ENCODE measurements at regions not wholly inside any gene's neighbourhood (a gene's known extent, or its start where the extent isn't known, plus 50 kb on each side); places are given as distances from the start of the nearest gene placed in this dataset.
A peak's percentile ranks its signal among the peaks of the same experiment; 100 is the strongest.

DNA sequence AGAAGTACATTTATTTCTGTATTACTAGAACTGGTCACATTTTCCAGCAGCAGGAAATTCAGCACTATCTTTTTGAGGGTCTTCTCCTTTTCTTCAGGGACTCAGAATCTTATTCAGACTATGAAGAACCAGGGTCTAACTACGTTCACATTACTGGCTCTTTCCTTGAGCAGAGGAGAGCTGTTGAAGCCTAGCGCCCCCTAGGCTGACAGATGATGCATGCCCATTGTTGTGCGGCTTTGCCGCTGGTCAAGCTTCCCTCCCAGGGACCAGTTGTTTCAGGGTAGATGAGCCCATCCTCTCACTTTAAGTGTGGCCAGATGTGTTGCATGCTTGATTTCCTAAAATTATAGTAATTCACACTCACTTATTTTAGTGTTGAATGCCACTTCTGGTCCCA is 168.2 kb upstream of the PDGFD start:
- H3K4me3 ChIP-seq = no peak overlapping the region
- WGBS, 10 experiments = 31 to 83% (median 54%) methylated on average over 1 to 4 of the region's 4 CpGs; no CpG with 5 or more reads in 4 of the 10 experiments
- no peak overlapping the region for H3K27ac ChIP-seq
- ATAC-seq (replicated peaks in 6 of 8) = no peak
- in situ Hi-C loops (cut with MboI; ENCODE audit: low pct_unique_long_range_greater_than_20kb in 2 of 9, low sequenced_read_pairs in 9 of 9, unreplicated experiment in 9 of 9) = no loop called here
- peaks cover 0 to 5% of the 10 kb centered on the region in 2 donors for H3K4me1 ChIP-seq (replicated peaks in 1 of 2)

DNA sequence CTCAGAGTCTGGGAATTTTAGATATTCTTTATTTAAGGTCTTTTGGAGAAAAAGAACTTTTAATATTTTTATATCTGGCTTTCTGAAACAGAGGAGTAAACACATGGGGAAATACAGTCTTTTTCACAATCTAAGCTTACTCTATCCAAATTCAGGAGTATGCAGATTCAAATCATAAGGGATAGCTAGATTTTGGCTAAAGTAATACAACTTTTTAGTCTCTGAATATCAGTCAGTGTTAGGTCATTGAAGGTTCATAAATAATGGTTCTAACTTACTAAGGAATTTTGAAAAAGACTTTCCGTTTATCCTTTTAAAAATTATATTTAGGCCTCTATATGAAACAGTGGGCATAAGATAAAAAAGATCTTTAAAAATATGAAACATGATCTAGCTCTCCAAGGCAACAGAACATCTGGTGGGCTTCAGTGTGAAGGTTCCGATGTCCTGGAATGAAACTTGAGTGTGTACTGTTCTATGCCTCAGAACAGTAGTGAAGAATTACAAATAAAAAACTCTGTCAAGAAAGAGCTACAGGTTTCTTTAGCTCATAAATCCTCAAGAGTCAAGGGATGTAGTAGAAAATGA is 165.2 kb upstream of the PDGFD start:
- H3K4me1 ChIP-seq (replicated peaks in 1 of 2) = peaks cover 0 to 2% of the 10 kb centered on the region in 2 donors
- no peak overlapping the region for H3K4me3 ChIP-seq
- in situ Hi-C loops (cut with MboI; ENCODE audit: low pct_unique_long_range_greater_than_20kb in 2 of 9, low sequenced_read_pairs in 9 of 9, unreplicated experiment in 9 of 9) = no loop called here
- 13 to 94% (median 80%) methylated on average over 1 to 2 of the region's 2 CpGs; no CpG with 5 or more reads in 1 of the 10 experiments for WGBS, 10 experiments
- ATAC-seq (replicated peaks in 6 of 8) = no peak
- H3K27ac ChIP-seq = no peak overlapping the region

DNA sequence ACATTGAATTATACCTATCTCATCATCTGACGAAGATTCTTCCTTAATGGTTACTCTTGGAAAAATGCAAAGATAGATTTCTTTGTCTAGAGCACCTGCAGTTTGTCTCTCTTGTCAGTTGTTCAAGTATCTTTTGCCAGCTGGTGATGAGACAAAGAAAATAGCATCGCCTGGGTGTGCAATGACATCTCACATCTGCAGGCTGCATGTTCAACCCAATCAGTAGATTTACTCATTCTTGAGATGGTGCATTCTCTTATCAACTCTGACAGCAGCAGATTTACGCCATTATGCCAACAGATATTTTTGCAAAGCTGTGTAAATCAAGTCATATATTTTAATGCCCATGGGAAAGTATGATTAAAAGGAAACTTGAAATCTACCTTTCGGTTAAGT is 164.6 kb upstream of the PDGFD start:
- Histone ChIP-seq H3K4me3 (no peak overlapping the region), H3K4me1 (replicated peaks in 1 of 2) (peaks cover 0 to 2% of the 10 kb centered on the region in 2 donors), H3K27ac (no peak overlapping the region)
- in situ Hi-C loops (cut with MboI; ENCODE audit: low pct_unique_long_range_greater_than_20kb in 2 of 9, low sequenced_read_pairs in 9 of 9, unreplicated experiment in 9 of 9) = no loop called here
- 39 to 100% (median 86%) methylated on average over 2 to 4 of the region's 4 CpGs for WGBS, 10 experiments
- ATAC-seq (replicated peaks in 6 of 8) = no peak

DNA sequence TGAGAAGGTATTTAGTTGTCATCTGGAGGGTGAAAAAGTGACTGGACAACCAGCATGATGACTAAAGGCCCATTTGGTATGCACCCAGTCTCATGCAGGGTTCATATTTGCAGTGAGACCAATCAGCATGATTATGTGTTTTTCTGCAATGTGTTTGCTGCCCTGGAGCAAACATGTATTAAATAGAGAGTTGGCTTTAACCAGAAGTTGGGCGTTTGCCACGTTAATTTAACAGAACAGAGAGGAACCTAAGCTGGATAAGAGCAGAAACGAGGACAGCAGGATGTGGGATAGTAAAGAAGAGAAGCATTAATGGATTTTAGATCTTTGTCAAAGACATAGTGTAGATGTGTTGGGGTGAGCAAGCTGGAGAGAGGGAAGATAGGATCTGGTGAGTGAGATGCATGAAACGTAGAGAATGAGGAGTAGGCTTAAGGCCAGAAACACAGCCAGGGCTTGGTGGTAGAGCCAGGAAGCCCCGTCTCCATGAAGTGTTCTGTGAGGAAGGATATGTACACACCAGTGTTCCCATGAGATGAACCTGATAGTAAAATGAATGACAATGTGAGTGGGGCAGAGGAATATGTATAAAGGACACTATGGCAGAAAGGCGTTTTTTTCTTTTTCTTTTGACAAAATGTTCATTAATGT is 164.0 kb upstream of the PDGFD start:
- in situ Hi-C loops (cut with MboI; ENCODE audit: low pct_unique_long_range_greater_than_20kb in 2 of 9, low sequenced_read_pairs in 9 of 9, unreplicated experiment in 9 of 9) = no loop called here
- 9 to 100% (median 80%) methylated on average over 1 to 5 of the region's 6 CpGs; no CpG with 5 or more reads in 1 of the 10 experiments for WGBS, 10 experiments
- Histone ChIP-seq H3K4me3 (no peak overlapping the region), H3K27ac (no peak overlapping the region), H3K4me1 (replicated peaks in 1 of 2) (peaks cover 0 to 2% of the 10 kb centered on the region in 2 donors)
- peak in 3 of 8 experiments; percentile 94 to 98 (median 98) for ATAC-seq (replicated peaks in 6 of 8)

DNA sequence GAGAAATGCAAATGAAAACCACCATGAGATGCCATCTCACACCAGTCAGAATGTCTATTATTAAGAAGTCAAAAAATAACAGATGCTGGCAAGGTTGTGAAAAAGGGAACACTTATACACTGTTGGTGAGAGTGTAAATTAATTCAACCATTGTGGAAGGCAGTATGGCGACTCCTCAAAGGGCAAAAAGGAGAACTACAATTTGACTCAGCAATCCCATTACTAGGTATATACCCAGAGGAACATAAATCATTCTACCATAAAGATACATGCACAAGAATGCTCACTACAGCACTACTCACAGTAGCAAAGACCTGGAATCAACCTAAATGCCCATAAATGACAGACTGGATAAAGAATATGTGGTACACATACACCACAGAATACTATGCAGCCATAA is 161.1 kb upstream of the PDGFD start:
- in situ Hi-C loops (cut with MboI; ENCODE audit: low pct_unique_long_range_greater_than_20kb in 2 of 9, low sequenced_read_pairs in 9 of 9, unreplicated experiment in 9 of 9) = no loop called here
- Histone ChIP-seq H3K27ac (no peak overlapping the region), H3K4me3 (no peak overlapping the region), H3K4me1 (replicated peaks in 1 of 2) (no peaks in the 10 kb centered on the region)
- WGBS, 10 experiments = 43 to 100% (median 88%) methylated on average over 1 of the region's 1 CpG; no CpG with 5 or more reads in 3 of the 10 experiments
- no peak for ATAC-seq (replicated peaks in 6 of 8)

DNA sequence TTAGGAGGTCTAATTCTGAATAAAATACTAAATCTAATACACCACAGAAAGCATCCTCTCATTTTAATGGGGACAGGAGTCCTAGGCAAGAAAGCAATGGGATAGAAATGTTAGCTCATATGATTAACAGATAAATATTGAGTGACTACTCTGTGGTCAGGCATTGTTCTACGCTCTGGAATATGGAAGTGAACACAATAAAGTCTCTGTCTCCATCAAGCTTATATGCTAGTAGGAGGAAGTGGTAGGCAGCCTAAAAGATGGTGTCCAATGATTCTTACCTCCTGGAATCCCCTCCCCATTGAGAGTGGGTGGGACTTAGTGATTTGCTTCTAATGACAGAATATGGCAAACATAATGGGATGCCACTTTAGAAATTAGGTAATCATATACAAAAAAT is 160.3 kb upstream of the PDGFD start:
- in situ Hi-C loops (cut with MboI; ENCODE audit: low pct_unique_long_range_greater_than_20kb in 2 of 9, low sequenced_read_pairs in 9 of 9, unreplicated experiment in 9 of 9) = no loop called here
- no peak overlapping the region for H3K4me3 ChIP-seq
- 0 to 100% (median 100%) methylated on average over 1 of the region's 1 CpG; no CpG with 5 or more reads in 4 of the 10 experiments for WGBS, 10 experiments
- no peak overlapping the region for H3K27ac ChIP-seq
- no peaks in the 10 kb centered on the region for H3K4me1 ChIP-seq (replicated peaks in 1 of 2)
- ATAC-seq (replicated peaks in 6 of 8) = no peak

DNA sequence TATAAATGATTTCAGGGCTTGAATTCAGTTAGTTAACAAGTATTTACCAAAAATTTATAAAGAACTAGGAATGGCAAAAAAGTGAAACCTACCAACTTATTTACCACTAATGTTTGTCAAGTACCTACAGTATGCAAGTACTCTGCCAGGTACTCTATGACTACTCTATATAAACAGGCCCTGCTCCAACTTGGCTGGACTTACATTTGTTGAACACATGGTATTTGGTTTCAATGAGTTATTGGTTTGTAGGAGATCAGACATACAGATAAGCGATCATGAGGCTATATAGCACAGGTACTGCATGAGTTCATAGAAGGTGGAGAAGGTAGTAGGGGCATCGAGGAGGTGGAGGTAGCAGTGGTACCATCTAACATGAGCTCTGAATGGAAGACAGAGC is 159.9 kb upstream of the PDGFD start:
- in situ Hi-C loops (cut with MboI; ENCODE audit: low pct_unique_long_range_greater_than_20kb in 2 of 9, low sequenced_read_pairs in 9 of 9, unreplicated experiment in 9 of 9) = no loop called here
- ATAC-seq (replicated peaks in 6 of 8) = no peak
- 0 to 100% (median 90%) methylated on average over 1 to 2 of the region's 2 CpGs; no CpG with 5 or more reads in 1 of the 10 experiments for WGBS, 10 experiments
- no peaks in the 10 kb centered on the region for H3K4me1 ChIP-seq (replicated peaks in 1 of 2)
- H3K27ac ChIP-seq = no peak overlapping the region
- H3K4me3 ChIP-seq = no peak overlapping the region

DNA sequence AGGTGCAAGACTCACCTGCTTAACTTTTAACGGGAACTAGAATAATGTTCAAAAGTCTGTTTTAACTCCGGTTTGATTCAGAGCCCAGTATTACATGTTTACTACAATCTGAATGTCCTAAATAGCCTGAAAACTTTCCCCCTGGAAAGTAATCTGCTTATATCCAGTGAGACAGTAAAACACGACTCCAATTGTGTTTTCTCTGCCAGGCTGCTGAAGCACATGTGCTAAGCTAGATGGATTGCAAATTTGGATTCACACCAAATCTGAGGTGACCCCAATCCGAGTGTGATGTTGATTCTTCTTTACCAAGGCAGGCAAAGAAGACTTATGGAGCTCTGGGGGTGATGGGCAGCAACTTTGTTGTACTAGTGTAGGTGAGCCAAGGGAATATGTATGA is 158.7 kb upstream of the PDGFD start:
- no peaks in the 10 kb centered on the region for H3K4me1 ChIP-seq (replicated peaks in 1 of 2)
- in situ Hi-C loops (cut with MboI; ENCODE audit: low pct_unique_long_range_greater_than_20kb in 2 of 9, low sequenced_read_pairs in 9 of 9, unreplicated experiment in 9 of 9) = no loop called here
- ATAC-seq (replicated peaks in 6 of 8) = no peak
- 20 to 96% (median 56%) methylated on average over 1 to 4 of the region's 4 CpGs; no CpG with 5 or more reads in 2 of the 10 experiments for whole genome bisulfite sequencing, 10 experiments
- H3K27ac ChIP-seq = no peak overlapping the region
- no peak overlapping the region for H3K4me3 ChIP-seq

DNA sequence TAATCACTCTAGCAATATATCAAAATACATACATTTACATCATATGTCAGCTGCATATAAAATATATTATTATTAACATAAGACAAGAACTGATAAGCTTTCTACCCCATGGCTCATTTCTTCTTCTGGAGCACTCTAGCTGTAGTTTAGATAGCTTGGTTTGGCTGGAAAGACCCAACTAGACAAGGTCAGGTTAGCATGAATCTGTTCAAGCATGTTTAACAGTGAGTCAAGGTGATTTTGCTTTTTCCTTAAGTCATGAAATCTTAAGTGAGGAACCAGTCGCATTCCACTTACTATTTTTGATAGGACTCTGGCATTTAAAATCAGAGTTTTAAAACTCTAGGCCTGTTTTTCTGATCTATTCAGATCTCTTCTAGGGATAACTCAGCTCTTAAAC is 157.0 kb upstream of the PDGFD start:
- ATAC-seq (replicated peaks in 6 of 8) = no peak
- 17 to 90% (median 83%) methylated on average over 1 of the region's 1 CpG; no CpG with 5 or more reads in 3 of the 10 experiments for WGBS, 10 experiments
- H3K27ac ChIP-seq = no peak overlapping the region
- no peak overlapping the region for H3K4me3 ChIP-seq
- in situ Hi-C loops (cut with MboI; ENCODE audit: low pct_unique_long_range_greater_than_20kb in 2 of 9, low sequenced_read_pairs in 9 of 9, unreplicated experiment in 9 of 9) = no loop called here
- no peaks in the 10 kb centered on the region for H3K4me1 ChIP-seq (replicated peaks in 1 of 2)

DNA sequence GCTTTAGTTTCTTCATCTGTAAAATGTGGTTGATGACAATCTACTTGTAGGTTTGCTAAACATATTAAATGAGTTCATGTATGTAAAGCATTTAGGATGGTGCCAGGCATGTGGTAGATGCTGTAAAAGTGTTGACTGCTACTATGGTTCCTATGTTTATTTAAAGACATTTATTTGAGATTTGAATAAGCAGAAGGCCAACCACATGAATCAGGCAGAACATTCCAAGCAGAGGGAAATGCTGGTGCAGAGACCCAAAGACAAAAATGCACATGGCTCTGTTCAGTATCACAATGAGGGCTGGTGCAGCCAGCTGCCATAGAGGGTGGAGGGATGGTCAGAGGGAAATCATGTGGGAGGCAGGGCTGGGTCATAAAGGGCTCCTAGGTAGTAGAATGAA is 156.2 kb upstream of the PDGFD start:
- in situ Hi-C loops (cut with MboI; ENCODE audit: low pct_unique_long_range_greater_than_20kb in 2 of 9, low sequenced_read_pairs in 9 of 9, unreplicated experiment in 9 of 9) = no loop called here
- no peak overlapping the region for H3K27ac ChIP-seq
- ATAC-seq (replicated peaks in 6 of 8) = peak in 3 of 8 experiments; percentile 62 to 99 (median 66)
- no peaks in the 10 kb centered on the region for H3K4me1 ChIP-seq (replicated peaks in 1 of 2)
- no peak overlapping the region for H3K4me3 ChIP-seq

DNA sequence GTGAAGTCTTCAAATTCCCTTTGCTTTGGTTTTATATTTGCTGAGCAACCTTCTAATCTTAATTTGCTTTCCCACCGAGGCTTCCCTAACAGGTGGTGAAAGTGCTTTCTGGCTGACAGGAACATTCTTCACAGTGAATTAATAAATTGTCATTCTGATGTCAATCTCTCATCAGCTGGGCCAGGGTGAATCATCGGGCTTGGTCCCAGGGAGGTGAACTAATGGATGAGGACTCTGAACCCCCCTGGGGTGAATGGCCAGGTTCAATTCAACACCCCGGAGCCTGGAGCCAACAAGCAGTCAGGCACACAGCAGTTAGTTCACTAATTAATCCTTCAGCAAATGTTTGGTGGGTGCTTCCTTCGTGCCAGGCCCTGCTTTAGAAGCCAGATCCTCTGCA is 155.4 kb upstream of the PDGFD start:
- in situ Hi-C loops (cut with MboI; ENCODE audit: low pct_unique_long_range_greater_than_20kb in 2 of 9, low sequenced_read_pairs in 9 of 9, unreplicated experiment in 9 of 9) = no loop called here
- no peak for ATAC-seq (replicated peaks in 6 of 8)
- Histone ChIP-seq H3K27ac (no peak overlapping the region), H3K4me1 (replicated peaks in 1 of 2) (no peaks in the 10 kb centered on the region), H3K4me3 (no peak overlapping the region)
- WGBS, 10 experiments = 8 to 100% (median 81%) methylated on average over 1 to 3 of the region's 4 CpGs; no CpG with 5 or more reads in 1 of the 10 experiments

DNA sequence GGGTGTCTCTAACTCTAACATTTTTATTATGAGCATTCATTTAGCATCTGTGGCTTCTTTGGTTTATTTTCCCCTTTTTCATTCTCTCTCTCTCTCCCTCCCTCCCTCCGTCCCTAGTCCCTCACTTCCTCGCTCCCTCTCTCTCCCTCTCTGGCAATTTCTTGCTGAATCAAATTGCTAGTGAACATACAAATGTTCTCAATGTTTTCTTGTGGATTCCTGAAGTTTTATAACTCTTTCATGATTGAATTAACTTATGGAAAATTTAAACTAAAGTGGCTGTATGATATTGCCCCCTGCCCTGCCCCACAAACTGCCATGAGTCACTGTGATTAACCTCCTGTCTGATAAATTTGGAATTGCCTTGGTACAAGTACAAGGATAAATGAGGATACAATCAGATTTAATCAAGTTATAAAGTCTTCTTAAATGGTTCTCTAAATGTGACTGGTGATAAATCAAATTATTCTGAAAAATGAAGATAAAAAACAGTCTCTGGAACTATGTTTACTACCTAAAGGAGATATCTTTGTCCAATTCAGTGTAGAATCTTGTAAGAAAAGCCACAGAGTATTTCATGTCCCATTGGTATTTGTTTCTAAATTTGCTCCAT is 143.0 kb upstream of the PDGFD start:
- in situ Hi-C loops (cut with MboI; ENCODE audit: low pct_unique_long_range_greater_than_20kb in 2 of 9, low sequenced_read_pairs in 9 of 9, unreplicated experiment in 9 of 9) = no loop called here
- peak in 2 of 8 experiments; percentile 23 to 45 for ATAC-seq (replicated peaks in 6 of 8)
- 86 to 100% (median 95%) methylated on average over 1 to 2 of the region's 2 CpGs; no CpG with 5 or more reads in 2 of the 10 experiments for WGBS, 10 experiments
- Histone ChIP-seq H3K4me1 (replicated peaks in 1 of 2) (no peaks in the 10 kb centered on the region), H3K4me3 (no peak overlapping the region), H3K27ac (no peak overlapping the region)

DNA sequence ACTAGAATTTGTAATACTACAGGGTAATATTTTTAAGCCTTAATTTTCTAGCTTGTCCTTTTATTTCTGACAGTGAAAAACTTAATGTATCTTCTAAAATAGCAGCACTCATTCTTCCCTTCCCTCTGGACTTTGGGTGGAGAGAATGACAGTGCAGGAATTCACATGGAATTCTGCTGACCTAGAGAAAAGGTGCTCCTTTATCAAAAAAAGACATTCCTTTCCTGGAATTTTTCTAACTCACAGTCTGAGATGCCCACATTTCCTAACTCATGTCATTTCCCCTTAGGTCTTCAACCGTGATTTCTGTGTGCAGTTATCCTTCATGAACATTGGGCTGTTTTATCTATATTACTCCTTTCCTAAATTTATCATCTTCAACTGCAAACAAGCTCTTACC is 137.8 kb upstream of the PDGFD start:
- in situ Hi-C loops (cut with MboI; ENCODE audit: low pct_unique_long_range_greater_than_20kb in 2 of 9, low sequenced_read_pairs in 9 of 9, unreplicated experiment in 9 of 9) = no loop called here
- Histone ChIP-seq H3K4me1 (replicated peaks in 1 of 2) (no peaks in the 10 kb centered on the region), H3K4me3 (no peak overlapping the region), H3K27ac (no peak overlapping the region)
- 50 to 100% (median 83%) methylated on average over 1 of the region's 1 CpG; no CpG with 5 or more reads in 6 of the 10 experiments for WGBS, 10 experiments
- ATAC-seq (replicated peaks in 6 of 8) = no peak

All from motor neuron (in vitro differentiated cells).